Suprapubic skin (tissue), 4 donors: ENCODE measurements at regions not wholly inside any gene's neighbourhood (a gene's known extent, or its start where the extent isn't known, plus 50 kb on each side); places are given as distances from the start of the nearest gene placed in this dataset.

ENCODE experiments used
- DNase-seq, 2 donors: peaks; one replicate each; pipeline ENCODE4 v3.0.0-alpha.2; 2019; ENCODE audit warnings: low spot score in 2 of 2
- H3K27ac ChIP-seq: fragments of 200-600 bp; sonication (generic); one replicate; pipeline ENCODE4 v1.5.1; 2019
- H3K27me3 ChIP-seq: fragments of 200-600 bp; sonication (generic); one replicate; pipeline ENCODE4 v1.5.1; 2019
- H3K36me3 ChIP-seq: fragments of 200-600 bp; sonication (generic); one replicate; pipeline ENCODE4 v1.5.1; 2019
- H3K4me1 ChIP-seq: fragments of 200-600 bp; sonication (generic); one replicate; pipeline ENCODE4 v1.5.1; 2019
- H3K4me3 ChIP-seq: fragments of 200-600 bp; sonication (generic); one replicate; pipeline ENCODE4 v1.5.1; 2019; ENCODE audit warnings: mild to moderate bottlenecking
- H3K9me3 ChIP-seq: fragments of 200-600 bp; sonication (generic); one replicate; pipeline ENCODE4 v1.5.1; 2019
- EP300 ChIP-seq: sonication (generic); formaldehyde crosslinking; IDR thresholded peaks from one replicate; pipeline ENCODE4 v1.6.1; 2017; ENCODE audit warnings: antibody characterized with exemption
- POLR2A ChIP-seq, 2 donors: fragments of 450-650 bp; IDR thresholded peaks; one replicate each; pipeline ENCODE4 v1.6.1; 2017; ENCODE audit warnings: antibody characterized with exemption in 2 of 2, mild to moderate bottlenecking in 2 of 2, moderate library complexity in 2 of 2
- POLR2AphosphoS5 ChIP-seq, 3 donors: sonication (generic); formaldehyde crosslinking; IDR thresholded peaks; one replicate each; pipeline ENCODE4 v1.6.1; 2017; ENCODE audit warnings: antibody characterized with exemption in 3 of 3
- WGBS: methylation state at CpG from one replicate; pipeline ENCODE4 v1.1.5; 2018; 5-methylcytosine and 5-hydroxymethylcytosine counted together
- TF ChIP-seq, protein P1 (sequence below), 2 donors: fragments of 200-600 bp in 1 of 2; fragments of 450-650 bp in 1 of 2; sonication (generic) in 1 of 2; IDR thresholded peaks; one replicate each; pipeline ENCODE4 v1.5.1; 2016 to 2019; ENCODE audit warnings: antibody characterized with exemption in 2 of 2, mild to moderate bottlenecking in 1 of 2, moderate library complexity in 1 of 2

DNA sequence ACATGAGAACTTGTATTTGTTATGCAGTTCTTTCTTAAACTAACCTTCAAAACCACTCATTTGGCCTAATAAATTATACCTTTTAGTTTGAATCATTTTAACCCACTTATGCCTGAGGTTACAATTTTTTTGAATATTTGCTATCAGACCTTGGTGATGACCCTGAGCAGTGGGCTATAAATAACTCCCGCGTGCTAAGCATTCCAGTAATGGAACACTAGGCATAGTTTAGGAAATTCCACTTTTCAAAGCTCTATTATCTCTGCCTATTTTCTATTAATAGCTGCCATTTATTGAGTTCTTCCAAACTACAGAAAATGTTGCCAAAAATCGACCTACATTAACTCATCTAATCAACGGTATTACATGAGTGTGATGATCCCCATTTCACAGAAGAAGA, 993.4 kb upstream of the FAT3 start:
- H3K27ac ChIP-seq = no peak overlapping the region
- H3K36me3 ChIP-seq = no peaks in the 10 kb centered on the region
- H3K27me3 ChIP-seq = no peaks in the 10 kb centered on the region
- H3K4me1 ChIP-seq = no peaks in the 10 kb centered on the region
- DNase-seq = no peak
- TF ChIP-seq, protein P1, sequence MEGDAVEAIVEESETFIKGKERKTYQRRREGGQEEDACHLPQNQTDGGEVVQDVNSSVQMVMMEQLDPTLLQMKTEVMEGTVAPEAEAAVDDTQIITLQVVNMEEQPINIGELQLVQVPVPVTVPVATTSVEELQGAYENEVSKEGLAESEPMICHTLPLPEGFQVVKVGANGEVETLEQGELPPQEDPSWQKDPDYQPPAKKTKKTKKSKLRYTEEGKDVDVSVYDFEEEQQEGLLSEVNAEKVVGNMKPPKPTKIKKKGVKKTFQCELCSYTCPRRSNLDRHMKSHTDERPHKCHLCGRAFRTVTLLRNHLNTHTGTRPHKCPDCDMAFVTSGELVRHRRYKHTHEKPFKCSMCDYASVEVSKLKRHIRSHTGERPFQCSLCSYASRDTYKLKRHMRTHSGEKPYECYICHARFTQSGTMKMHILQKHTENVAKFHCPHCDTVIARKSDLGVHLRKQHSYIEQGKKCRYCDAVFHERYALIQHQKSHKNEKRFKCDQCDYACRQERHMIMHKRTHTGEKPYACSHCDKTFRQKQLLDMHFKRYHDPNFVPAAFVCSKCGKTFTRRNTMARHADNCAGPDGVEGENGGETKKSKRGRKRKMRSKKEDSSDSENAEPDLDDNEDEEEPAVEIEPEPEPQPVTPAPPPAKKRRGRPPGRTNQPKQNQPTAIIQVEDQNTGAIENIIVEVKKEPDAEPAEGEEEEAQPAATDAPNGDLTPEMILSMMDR (IDR thresholded peaks at IDR 0.05) = no peak
- TF ChIP-seq POLR2AphosphoS5 (IDR thresholded peaks at IDR 0.05) (no peak), POLR2A (IDR thresholded peaks at IDR 0.05) (no peak), EP300 (no peak)
- no peak overlapping the region for H3K4me3 ChIP-seq
- WGBS = 31% methylated on average over 4 of the region's 4 CpGs
- H3K9me3 ChIP-seq = no peaks in the 10 kb centered on the region

DNA sequence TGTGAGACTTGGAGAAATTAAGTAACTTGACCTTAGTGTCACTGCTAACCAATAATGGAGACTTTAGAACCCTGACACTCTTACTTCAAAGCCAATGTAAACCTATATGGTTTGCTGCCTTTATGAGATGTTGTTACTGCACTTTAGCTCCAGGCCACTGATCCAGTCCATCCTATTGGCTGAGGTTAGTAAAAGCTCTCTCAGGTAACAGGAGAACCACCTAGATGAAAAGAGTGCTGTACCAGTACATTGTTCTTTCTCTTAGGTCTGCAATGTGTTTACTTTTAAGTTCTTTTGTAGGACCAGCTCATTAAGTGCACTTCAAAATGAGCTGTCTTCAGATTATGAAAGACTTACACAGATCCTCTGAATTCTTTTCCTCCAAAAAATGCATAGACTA, 994.0 kb upstream of the FAT3 start:
- no peak overlapping the region for H3K27ac ChIP-seq
- H3K4me1 ChIP-seq = no peaks in the 10 kb centered on the region
- no peak overlapping the region for H3K4me3 ChIP-seq
- no peaks in the 10 kb centered on the region for H3K27me3 ChIP-seq
- H3K9me3 ChIP-seq = no peaks in the 10 kb centered on the region
- DNase-seq = no peak
- TF ChIP-seq POLR2A (IDR thresholded peaks at IDR 0.05) = no peak
- H3K36me3 ChIP-seq = no peaks in the 10 kb centered on the region

DNA sequence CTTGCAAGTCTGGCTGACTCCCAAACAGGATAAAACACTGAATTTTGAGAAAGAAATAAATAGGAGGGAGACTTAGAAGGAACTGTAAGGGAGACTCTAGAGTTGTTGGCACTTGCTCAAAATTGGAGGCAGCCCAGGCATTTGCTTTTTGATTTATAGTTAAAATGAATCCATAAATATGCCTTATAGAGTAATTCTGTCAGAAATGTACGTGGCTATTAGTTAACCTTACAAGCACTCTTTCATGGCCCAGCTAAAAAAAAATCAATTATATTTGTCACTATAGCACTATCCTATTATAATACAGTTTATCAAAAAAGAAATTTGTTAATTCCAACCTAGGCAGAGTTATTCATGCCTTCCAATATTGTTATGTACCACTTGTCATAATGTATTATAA, 1000.0 kb upstream of the CHORDC1 start:
- H3K4me3 ChIP-seq = no peak overlapping the region
- no peaks in the 10 kb centered on the region for H3K27me3 ChIP-seq
- H3K4me1 ChIP-seq = no peaks in the 10 kb centered on the region
- no peak overlapping the region for H3K27ac ChIP-seq
- 10% methylated on average over 1 of the region's 1 CpG for WGBS
- no peaks in the 10 kb centered on the region for H3K36me3 ChIP-seq
- TF ChIP-seq POLR2AphosphoS5 (IDR thresholded peaks at IDR 0.05) = no peak
- DNase-seq = no peak
- H3K9me3 ChIP-seq = no peaks in the 10 kb centered on the region

DNA sequence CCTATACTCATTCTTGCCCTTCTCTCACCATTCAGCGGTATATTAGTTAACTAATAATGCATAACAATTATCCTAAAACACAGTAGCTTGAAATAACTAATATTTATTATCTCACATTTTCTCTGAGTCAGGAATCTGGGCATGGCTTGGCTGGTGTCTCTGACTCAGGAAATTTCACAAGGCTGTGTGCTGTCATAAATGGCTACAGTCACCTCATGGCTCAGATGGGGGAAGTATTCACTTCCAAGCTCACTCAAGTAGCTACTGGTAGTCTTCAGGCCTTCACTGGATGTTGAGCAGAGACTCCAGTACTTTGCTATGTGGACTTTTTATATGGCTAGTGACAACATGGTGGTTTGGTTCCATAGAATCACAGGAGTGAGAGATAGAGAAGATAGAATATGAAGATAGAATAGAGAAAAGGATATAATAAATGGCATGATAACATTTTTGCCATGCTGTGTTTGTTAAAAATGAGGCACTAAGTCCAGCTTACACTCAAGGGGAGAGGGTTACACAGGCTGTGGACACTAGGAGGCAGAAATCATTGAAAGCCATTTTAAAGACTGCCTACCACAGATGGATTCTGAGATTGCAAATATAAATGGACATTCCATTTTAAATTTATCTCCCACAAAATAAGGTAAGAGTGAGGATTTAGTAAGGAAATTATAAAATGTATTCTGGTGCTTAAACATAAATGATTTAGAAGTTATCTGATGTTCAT, 997.8 kb upstream of the CHORDC1 start:
- Histone ChIP-seq H3K27ac (no peak overlapping the region), H3K4me3 (no peak overlapping the region), H3K27me3 (no peaks in the 10 kb centered on the region), H3K4me1 (no peaks in the 10 kb centered on the region), H3K9me3 (no peaks in the 10 kb centered on the region), H3K36me3 (no peaks in the 10 kb centered on the region)
- DNase-seq = no peak
- TF ChIP-seq, protein P1 (IDR thresholded peaks at IDR 0.05) = no peak
- TF ChIP-seq EP300 (no peak), POLR2A (IDR thresholded peaks at IDR 0.05) (no peak), POLR2AphosphoS5 (IDR thresholded peaks at IDR 0.05) (no peak)
- 0% methylated on average over 1 of the region's 1 CpG for WGBS

DNA sequence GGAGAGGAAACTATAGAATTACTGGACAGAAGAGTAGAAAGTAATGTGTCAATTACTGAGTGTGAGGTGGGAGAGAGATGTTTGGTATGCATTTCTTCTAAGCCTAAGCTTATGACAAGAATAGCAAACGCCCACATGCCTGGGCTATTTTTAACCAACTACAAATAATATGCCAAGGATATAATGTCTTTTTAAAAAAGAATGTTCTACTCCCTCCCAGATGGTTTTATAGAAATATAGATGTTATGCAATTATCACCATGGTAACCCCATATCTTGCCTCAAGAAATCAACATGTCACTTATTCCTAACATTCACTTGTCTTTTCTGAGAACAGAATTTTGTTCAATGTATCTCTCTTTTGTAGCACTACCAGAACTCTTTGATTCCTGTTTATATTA, 996.7 kb upstream of the CHORDC1 start:
- no peak overlapping the region for H3K4me3 ChIP-seq
- 17% methylated on average over 1 of the region's 1 CpG for WGBS
- DNase-seq = no peak
- no peaks in the 10 kb centered on the region for H3K27me3 ChIP-seq
- TF ChIP-seq POLR2A (IDR thresholded peaks at IDR 0.05) (no peak), EP300 (no peak), POLR2AphosphoS5 (IDR thresholded peaks at IDR 0.05) (no peak)
- TF ChIP-seq, protein P1 (IDR thresholded peaks at IDR 0.05) = no peak
- no peak overlapping the region for H3K27ac ChIP-seq
- no peaks in the 10 kb centered on the region for H3K4me1 ChIP-seq
- H3K36me3 ChIP-seq = no peaks in the 10 kb centered on the region
- H3K9me3 ChIP-seq = no peaks in the 10 kb centered on the region

DNA sequence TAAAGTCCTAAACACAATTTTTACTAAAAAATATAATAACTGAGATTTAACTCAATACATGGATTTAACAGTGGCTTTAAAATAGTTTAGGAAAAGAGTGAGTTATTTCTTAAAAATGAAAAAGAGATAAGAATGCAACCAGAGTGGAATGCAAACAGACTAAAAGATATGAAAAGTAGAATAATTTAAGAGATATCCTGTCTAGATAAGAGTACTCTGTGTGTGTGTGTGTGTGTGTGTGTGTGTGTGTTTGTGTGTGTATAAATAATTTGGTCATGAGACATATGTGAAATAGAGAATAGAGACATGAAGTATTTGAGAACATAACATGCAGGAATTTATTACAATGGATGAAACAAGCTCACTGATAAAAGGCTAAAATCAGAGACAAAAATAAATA, 986.9 kb upstream of the CHORDC1 start:
- Histone ChIP-seq H3K27ac (no peak overlapping the region), H3K27me3 (no peaks in the 10 kb centered on the region), H3K36me3 (no peaks in the 10 kb centered on the region), H3K4me1 (no peaks in the 10 kb centered on the region), H3K4me3 (no peak overlapping the region), H3K9me3 (no peaks in the 10 kb centered on the region)
- TF ChIP-seq, protein P1 (IDR thresholded peaks at IDR 0.05) = no peak
- TF ChIP-seq POLR2AphosphoS5 (IDR thresholded peaks at IDR 0.05) (no peak), EP300 (no peak), POLR2A (IDR thresholded peaks at IDR 0.05) (no peak)
- DNase-seq = no peak
